ENCODE measurements at regions not wholly inside any gene's neighbourhood (a gene's known extent, or its start where the extent isn't known, plus 50 kb on each side); places are given as distances from the start of the nearest gene placed in this dataset.
"Not testable (repeated sequence)": the region's sequence is repeated elsewhere in the genome, so short reads cannot be mapped to it uniquely, and the experiment has no call there.

DNA sequence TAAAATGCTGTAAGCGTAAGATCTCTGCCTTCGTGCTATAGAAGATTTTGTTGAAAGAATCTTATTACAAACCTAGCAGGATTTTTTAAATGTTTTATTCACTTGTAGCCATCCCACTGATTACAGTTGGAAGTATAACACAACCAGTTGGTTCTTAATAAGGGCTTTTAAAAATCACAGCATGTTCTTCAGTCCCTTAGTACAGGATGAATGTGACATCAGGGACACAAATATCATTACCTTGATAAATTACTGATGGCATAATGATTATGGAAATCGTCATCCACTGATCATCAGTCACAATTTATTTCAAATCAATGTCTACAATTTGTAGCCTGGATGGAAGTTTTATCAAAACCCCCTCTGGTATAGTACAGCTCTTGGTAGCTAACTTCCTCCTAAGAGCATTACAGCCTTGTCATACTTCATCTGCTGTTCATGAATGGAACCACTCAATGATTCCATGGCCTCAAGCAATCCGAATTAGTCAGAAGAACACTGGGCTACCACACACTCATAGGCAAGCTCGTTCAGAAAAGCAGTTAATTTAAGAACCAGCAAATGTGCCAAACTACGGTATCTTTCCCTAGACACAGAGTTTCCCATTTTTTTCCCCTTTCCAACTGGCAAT, 389.2 kb upstream of the TENM3 start:
- peak in 2 of 8 donors; percentile 58 to 59 for ATAC-seq
- intact Hi-C loops (cut with DNase I): no loop called here
- peaks cover 0 to 4% (median 0%) of the 10 kb centered on the region in 9 donors for H3K4me1 ChIP-seq
- TF ChIP-seq, protein P1, sequence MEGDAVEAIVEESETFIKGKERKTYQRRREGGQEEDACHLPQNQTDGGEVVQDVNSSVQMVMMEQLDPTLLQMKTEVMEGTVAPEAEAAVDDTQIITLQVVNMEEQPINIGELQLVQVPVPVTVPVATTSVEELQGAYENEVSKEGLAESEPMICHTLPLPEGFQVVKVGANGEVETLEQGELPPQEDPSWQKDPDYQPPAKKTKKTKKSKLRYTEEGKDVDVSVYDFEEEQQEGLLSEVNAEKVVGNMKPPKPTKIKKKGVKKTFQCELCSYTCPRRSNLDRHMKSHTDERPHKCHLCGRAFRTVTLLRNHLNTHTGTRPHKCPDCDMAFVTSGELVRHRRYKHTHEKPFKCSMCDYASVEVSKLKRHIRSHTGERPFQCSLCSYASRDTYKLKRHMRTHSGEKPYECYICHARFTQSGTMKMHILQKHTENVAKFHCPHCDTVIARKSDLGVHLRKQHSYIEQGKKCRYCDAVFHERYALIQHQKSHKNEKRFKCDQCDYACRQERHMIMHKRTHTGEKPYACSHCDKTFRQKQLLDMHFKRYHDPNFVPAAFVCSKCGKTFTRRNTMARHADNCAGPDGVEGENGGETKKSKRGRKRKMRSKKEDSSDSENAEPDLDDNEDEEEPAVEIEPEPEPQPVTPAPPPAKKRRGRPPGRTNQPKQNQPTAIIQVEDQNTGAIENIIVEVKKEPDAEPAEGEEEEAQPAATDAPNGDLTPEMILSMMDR (IDR thresholded peaks at IDR 0.05): no peak
- peaks cover 0 to 3% (median 0%) of the 10 kb centered on the region in 11 donors for H3K9me3 ChIP-seq
- 66 to 68% methylated on average over 6 of the region's 6 CpGs for WGBS, 2 donors
- no peaks in the 10 kb centered on the region for H3K36me3 ChIP-seq
- H3K27me3 ChIP-seq: no peaks in the 10 kb centered on the region
- DNase-seq: no peak
- no peak overlapping the region for H3K27ac ChIP-seq
- no peak overlapping the region for H3K4me3 ChIP-seq

DNA sequence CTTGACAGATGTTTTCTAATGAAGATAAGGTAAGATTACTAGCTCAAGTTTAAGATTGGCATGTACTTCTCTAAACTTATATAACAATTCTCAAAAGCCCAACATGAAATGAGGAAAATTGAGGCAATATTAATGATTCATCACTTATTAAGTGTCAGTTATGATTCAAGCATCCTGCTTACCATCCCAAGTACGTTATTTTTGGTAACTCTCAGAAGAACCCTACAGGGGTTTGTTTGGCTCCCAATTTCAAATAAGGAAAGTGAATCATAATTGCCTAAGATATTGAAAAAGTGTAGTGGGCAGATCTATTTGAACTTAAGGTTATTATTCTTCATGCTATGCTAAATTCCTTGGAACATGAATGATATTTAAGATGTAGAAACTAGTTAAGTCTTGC, 387.9 kb upstream of the TENM3 start:
- H3K4me1 ChIP-seq: peaks cover 0 to 14% (median 8%) of the 10 kb centered on the region in 9 donors
- no peak overlapping the region for H3K4me3 ChIP-seq
- H3K36me3 ChIP-seq: no peaks in the 10 kb centered on the region
- intact Hi-C loops (cut with DNase I): no loop called here
- 60 to 68% methylated on average over 1 of the region's 1 CpG for WGBS, 2 donors
- H3K27ac ChIP-seq: no peak overlapping the region
- peaks cover 0 to 3% (median 0%) of the 10 kb centered on the region in 11 donors for H3K9me3 ChIP-seq
- no peak for ATAC-seq
- no peak for DNase-seq
- no peaks in the 10 kb centered on the region for H3K27me3 ChIP-seq
- TF ChIP-seq, protein P1 (IDR thresholded peaks at IDR 0.05): no peak

DNA sequence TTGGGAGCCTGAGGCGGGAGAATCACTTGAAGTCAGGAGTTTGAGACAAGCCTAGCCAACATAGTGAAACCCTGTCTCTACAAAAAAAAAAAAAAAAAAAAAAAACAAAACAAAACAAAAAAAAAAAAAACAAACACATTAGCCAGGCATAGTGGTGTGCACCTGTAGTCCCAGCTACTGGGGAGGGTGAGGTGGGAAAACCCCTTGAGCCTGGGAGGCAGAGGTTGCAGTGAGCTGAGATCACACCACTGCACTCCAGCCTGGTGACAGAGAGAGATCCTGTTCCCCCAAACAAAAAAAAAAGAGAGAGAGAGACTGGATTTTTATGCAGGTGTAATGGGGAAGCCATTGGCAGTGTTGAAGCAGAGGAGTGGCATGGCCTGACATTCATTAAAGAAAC, 385.7 kb upstream of the TENM3 start:
- H3K36me3 ChIP-seq; H3K27ac ChIP-seq; ATAC-seq; H3K4me3 ChIP-seq; intact Hi-C loops (cut with DNase I); DNase-seq; H3K27me3 ChIP-seq; H3K9me3 ChIP-seq: not testable (repeated sequence)
- H3K4me1 ChIP-seq: peaks cover 0 to 19% (median 8%) of the 10 kb centered on the region in 9 donors
- 83 to 97% methylated on average over 1 of the region's 1 CpG for WGBS, 2 donors

DNA sequence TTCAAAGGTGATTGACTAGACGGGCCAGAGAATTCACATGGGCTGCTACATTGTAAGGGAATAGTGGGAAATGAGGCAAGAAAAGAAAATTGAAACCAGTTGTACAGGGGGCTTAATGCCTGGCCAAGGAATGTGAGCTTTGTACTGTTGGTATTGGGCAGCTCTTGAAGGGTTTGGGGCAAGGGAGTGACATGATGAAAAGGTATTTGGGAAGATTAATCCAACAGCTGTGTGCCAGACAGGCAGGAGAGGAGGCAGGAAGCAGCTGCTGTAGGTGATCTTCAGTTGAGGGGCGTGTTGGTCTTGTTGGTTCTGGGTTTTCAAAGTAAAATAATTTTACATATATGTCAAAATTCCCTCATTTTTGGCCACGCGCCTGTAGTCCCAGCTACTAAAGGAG, 384.5 kb upstream of the TENM3 start:
- TF ChIP-seq, protein P1 (IDR thresholded peaks at IDR 0.05): no peak
- WGBS, 2 donors: 85 to 90% methylated on average over 4 of the region's 4 CpGs
- intact Hi-C loops (cut with DNase I): no loop called here
- DNase-seq: no peak
- Histone ChIP-seq H3K27me3 (no peaks in the 10 kb centered on the region), H3K36me3 (no peaks in the 10 kb centered on the region), H3K4me3 (no peak overlapping the region), H3K27ac (no peak overlapping the region), H3K4me1 (peaks cover 0 to 19% (median 8%) of the 10 kb centered on the region in 9 donors), H3K9me3 (peaks cover 0 to 3% (median 0%) of the 10 kb centered on the region in 11 donors)
- no peak for ATAC-seq

DNA sequence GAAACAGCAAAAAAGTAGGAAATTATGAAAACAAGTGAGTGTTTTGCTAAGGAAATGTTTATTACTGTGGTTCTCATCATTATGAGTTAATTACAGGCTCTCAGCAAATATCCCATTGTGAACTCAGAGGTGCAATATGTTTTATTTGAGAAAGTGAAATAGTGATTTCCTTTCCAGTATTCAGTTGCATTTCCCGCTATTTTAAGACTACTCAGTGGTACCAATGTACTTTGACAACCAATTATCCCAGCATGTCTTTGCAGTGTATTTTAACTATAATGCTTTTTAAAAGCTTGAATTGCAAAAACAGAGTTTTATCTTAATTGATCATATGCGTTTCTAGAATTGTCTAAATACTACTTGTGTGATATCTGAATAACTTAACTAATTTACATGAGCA, 383.8 kb upstream of the TENM3 start:
- WGBS, 2 donors: 60 to 68% methylated on average over 2 of the region's 2 CpGs
- Histone ChIP-seq H3K36me3 (no peaks in the 10 kb centered on the region), H3K27ac (no peak overlapping the region), H3K4me1 (peaks cover 0 to 19% (median 8%) of the 10 kb centered on the region in 9 donors), H3K27me3 (no peaks in the 10 kb centered on the region), H3K4me3 (no peak overlapping the region), H3K9me3 (peaks cover 0 to 3% (median 0%) of the 10 kb centered on the region in 11 donors)
- intact Hi-C loops (cut with DNase I): no loop called here
- TF ChIP-seq, protein P1 (IDR thresholded peaks at IDR 0.05): no peak
- ATAC-seq (no peak), DNase-seq (no peak)
